AG10803 (cell line): ENCODE measurements at regions not wholly inside any gene's neighbourhood (a gene's known extent, or its start where the extent isn't known, plus 50 kb on each side); places are given as distances from the start of the nearest gene placed in this dataset.

Experiments
- DNase-seq: peaks from one replicate; pipeline ENCODE4 v3.0.0; 2010; ENCODE audit warnings: low read depth
- H3K4me3 ChIP-seq: 2 replicates; pipeline ENCODE4 v1.5.1; 2011; ENCODE audit warnings: mild to moderate bottlenecking, low read length, control low read depth
- CTCF ChIP-seq: conservative IDR thresholded peaks from 2 replicates; pipeline ENCODE4 v1.5.1; 2011; ENCODE audit warnings: mild to moderate bottlenecking, low read length, control low read depth, inconsistent platforms

DNA sequence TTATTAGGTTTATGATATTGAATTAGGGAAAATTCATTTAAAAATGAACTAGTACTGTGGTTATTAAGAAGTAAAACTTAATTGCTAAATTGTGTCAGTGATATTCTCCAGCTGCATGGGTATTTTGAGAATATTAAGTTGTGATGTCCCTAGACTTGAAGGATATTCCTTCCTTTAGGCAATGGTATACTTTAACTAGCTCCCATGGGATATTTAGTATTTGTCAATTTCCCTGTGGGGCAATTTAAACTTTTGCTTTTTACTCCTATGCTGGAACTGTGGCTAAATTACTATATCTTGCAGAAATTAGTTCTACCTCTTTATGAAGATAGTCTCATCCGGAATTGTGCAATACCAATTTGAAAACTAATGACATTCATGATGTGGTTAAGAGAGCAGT is 151.6 kb upstream of the CSNK1A1L start:
- H3K4me3 ChIP-seq = no peak overlapping the region
- DNase-seq = no peak
- TF ChIP-seq CTCF = no peak

DNA sequence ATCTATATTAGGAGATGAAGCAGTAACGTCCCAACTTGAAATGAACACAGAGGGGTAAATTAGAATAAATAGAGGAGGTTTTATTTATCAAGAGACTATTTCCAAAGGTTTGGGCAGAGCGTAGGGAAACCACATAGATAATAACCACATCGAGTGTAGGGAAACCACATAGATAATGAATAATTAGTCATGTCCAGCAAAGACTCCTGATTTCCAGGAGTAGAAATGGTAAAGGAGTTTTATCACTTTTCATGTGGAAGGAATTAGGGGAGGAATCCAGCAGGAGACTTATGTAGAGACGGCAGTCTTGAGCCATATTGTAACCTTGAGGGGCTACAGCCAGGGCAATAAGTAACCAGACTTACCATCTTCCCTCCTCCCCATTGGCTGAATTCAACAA is 136.3 kb upstream of the CSNK1A1L start:
- DNase-seq = no peak

DNA sequence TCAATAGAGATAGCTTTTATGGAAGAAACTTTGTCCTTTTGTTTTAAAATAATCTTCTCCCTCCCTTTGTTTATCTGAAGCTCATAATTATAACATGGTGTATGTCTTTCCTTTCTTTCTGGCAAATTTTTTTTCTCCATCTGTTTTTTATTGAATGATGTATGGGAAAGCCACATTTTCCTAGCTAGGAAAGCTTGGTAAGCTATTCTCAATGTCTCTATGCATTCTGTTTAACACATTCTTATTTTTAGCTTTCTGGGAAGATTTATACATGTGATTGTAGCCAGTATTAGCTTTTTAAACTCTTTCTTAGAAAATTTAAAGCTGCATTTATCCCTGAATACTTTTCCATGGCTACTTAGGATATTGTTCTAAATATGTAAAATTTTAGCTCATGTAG is 124.9 kb upstream of the CSNK1A1L start:
- no peak for TF ChIP-seq CTCF
- H3K4me3 ChIP-seq = no peak overlapping the region
- DNase-seq = no peak

More for the DNA sequence above, 136.3 kb upstream of the CSNK1A1L start:
- no peak for TF ChIP-seq CTCF
- no peak overlapping the region for H3K4me3 ChIP-seq

DNA sequence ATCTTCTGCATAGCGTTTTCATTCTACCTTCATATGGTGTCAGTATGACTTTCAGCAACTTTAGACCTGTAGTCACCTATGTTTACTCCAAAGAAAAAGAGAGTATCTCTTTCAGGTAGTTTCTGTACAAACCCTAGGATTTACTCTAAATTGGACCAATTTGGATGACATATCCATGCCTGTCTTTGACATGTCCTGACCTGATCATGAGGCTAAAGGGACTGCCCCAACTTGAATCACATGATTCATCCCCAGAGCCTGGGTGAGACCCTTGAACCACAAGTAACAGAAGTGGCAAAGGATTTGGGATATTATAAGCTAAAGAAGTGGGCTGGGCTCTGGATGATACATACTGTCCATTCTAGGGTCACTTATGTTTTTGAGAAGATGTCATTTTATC is 124.5 kb upstream of the CSNK1A1L start:
- H3K4me3 ChIP-seq = no peak overlapping the region
- no peak for DNase-seq
- no peak for TF ChIP-seq CTCF

- no peak for TF ChIP-seq CTCF
- no peak overlapping the region for H3K4me3 ChIP-seq
- DNase-seq = no peak
These were observed 121.5 kb upstream of the CSNK1A1L start for GRCh38 chr13:37226971-37227370.

DNA sequence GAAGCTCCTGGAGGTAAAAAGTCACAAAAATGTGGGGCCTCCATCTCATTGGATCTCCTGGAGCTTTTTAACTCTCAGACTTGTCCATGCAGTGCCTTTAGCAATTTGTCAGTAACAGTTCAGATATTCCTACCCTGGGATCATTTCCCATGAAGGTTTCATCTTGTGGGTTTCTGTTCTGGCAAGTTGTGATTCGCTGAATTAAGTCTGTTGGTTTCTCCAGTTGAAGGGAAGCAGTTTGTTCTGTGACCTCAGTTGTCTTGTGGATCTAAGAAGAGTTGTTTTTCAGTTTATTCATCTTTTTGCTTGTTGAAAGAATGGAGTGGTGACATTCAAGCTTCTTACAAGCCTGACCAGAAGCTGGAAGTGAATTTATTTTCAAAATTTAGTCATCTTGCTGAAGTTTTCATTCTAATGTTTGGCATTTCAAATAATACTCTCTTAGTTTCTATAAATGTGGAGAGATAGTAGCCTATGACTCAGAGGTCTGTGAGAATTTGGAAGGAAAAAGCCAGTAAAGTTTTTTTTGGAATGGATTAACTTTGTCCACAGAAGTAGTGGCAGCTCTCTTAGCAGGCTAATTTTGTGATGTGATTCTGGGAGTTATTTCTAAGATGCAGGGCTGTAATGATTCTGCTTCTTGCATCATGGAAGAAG is 120.1 kb upstream of the CSNK1A1L start:
- DNase-seq = peak; percentile 44
- TF ChIP-seq CTCF = no peak
- H3K4me3 ChIP-seq = no peak overlapping the region

DNA sequence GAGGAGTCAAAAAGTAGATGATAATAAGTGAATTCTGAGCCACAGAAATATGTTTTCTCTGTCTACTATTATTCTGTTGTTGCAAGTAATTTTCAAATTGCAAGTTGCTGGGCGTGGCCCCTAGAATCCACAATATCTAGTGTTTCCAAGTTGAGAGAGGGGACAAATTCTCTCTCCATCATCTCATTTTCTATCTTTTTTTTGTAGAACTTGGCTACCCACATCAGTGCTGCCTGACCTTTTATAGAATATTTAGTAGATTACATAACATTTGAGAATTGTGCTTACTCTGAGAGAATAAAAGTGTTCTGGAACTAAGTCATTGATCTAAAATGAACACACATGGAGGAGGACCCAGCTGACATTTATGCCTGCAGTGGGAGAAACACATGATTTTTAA is 110.9 kb upstream of the CSNK1A1L start:
- no peak for TF ChIP-seq CTCF
- no peak overlapping the region for H3K4me3 ChIP-seq
- DNase-seq = no peak
